Panc1 (cell line): ENCODE measurements at regions not wholly inside any gene's neighbourhood (a gene's known extent, or its start where the extent isn't known, plus 50 kb on each side); places are given as distances from the start of the nearest gene placed in this dataset.

Experiments used
- ATAC-seq: fragments of 200-7000 bp; cut with Tn5 transposase; 2 replicates; pipeline ENCODE4 v1.9.1; 2020; ENCODE audit warnings: mild to moderate bottlenecking, moderate library complexity
- BruUV-seq: library from RNA; stranded (reverse); fragments of 400-500 nt; replicated peaks from 2 replicates; lab custom pipeline; 2021; lab: Mats Ljungman, UMichigan
- CTCF ChIA-PET: fragments of 300-600 bp; sonication (Branson Sonifier 250); formaldehyde crosslinking; loops from one replicate; lab custom pipeline; 2022; ENCODE audit warnings: antibody characterized with exemption; lab: Charles Lee
- POLR2A ChIA-PET: fragments of 300-600 bp; sonication (Branson Sonifier 250); formaldehyde crosslinking; loops from one replicate; lab custom pipeline; 2022; ENCODE audit warnings: antibody characterized with exemption; lab: Charles Lee
- DNase-seq: peaks from one replicate; pipeline ENCODE4 v3.0.0-alpha.2; 2010; ENCODE audit warnings: low read depth, low spot score
- H3K27ac ChIP-seq: 2 replicates; pipeline ENCODE4 v1.5.1; 2011; ENCODE audit warnings: mild to moderate bottlenecking, low read length, inconsistent platforms
- H3K27me3 ChIP-seq: fragments of 200-500 bp; sonication (Bioruptor generic); 2 replicates; pipeline ENCODE4 v1.6.0; 2014; ENCODE audit warnings: low read length, inconsistent platforms; ENCODE audit not compliant: control insufficient read depth, insufficient read depth
- H3K36me3 ChIP-seq: fragments of 200-500 bp; sonication (Bioruptor generic); 2 replicates; pipeline ENCODE4 v1.5.1; 2014; ENCODE audit warnings: inconsistent platforms, mild to moderate bottlenecking, low read length, moderate library complexity; ENCODE audit not compliant: control insufficient read depth, insufficient read depth
- H3K4me1 ChIP-seq: 2 replicates; pipeline ENCODE4 v1.5.1; 2011; ENCODE audit warnings: inconsistent platforms, mild to moderate bottlenecking, low read length, moderate library complexity; ENCODE audit not compliant: control insufficient read depth, insufficient read depth
- H3K4me3 ChIP-seq, 2 experiments: 2 replicates each; pipeline ENCODE4 v1.5.1; 2011 to 2012; ENCODE audit warnings: low read depth in 2 of 2, low read length in 2 of 2, mild to moderate bottlenecking in 2 of 2, inconsistent platforms in 1 of 2, moderate library complexity in 1 of 2
- H3K9me3 ChIP-seq: fragments of 200-500 bp; sonication (Bioruptor generic); 2 replicates; pipeline ENCODE4 v1.5.1; 2014; ENCODE audit warnings: low read depth, mild to moderate bottlenecking, inconsistent platforms, low read length, moderate library complexity; ENCODE audit not compliant: control insufficient read depth, insufficient read depth
- POLR2AphosphoS5 ChIP-seq: IDR thresholded peaks from 2 replicates; pipeline ENCODE4 v1.6.1; 2012; ENCODE audit warnings: mild to moderate bottlenecking, low read depth, low read length, moderate library complexity
- SIN3A ChIP-seq: IDR thresholded peaks from 2 replicates; pipeline ENCODE4 v1.6.1; 2012; ENCODE audit warnings: low read depth, mild to moderate bottlenecking, low read length, moderate library complexity, borderline replicate concordance; ENCODE audit not compliant: insufficient read depth
- TCF7L2 ChIP-seq: IDR thresholded peaks from 2 replicates; pipeline ENCODE4 v1.6.1; 2011; ENCODE audit warnings: mild to moderate bottlenecking, low read depth, low read length, inconsistent platforms
- in situ Hi-C: cut with HindIII; loops from 2 replicates; pipeline ENCODE4 v1.10.0; 2016; ENCODE audit warnings: low sequenced_read_pairs, low pct_unique_long_range_greater_than_20kb
- intact Hi-C: fragments of 100-400 bp; cut with micrococcal nuclease; formaldehyde crosslinking; loops from one replicate; pipeline ENCODE4 v1.10.0; 2022; ENCODE audit not compliant: unreplicated experiment
- TF ChIP-seq, protein P1 (sequence below), 2 experiments: IDR thresholded peaks; 2 replicates each; pipeline ENCODE4 v1.6.1; 2011 to 2012; ENCODE audit warnings: low read depth in 2 of 2, control low read depth in 1 of 2, low read length in 1 of 2, mild to moderate bottlenecking in 1 of 2, moderate library complexity in 1 of 2; ENCODE audit not compliant: insufficient read depth in 1 of 2
- TF ChIP-seq, protein P2 (sequence below): fragments of 450-650 bp; IDR thresholded peaks from 2 replicates; pipeline ENCODE4 v1.5.1; 2017; ENCODE audit warnings: mild to moderate bottlenecking

DNA sequence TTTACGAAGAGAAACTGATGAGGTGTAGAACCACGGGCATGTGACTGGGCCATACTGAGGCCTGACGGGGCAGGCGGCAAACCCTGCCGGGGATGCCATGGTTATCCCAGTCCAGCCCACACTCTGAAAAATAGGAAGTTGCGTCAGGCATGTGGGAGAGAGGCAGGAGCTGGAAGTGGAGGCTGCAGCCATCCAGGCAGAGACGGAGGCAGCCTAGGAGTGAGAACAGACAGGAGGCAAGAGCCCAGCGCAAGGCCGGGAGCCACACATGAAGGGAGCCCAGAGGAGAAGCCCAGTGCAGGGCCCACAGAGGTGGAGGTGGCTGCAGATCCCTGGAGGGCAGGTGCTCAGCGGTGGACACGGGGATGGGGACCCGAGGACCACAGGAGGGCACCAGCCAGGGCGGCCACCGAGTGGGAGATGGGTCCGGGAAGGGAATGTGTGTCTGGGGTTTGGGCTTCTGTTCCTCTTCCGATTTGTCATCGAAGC, 175.2 kb upstream of the PPP2R2D start:
- no peak for DNase-seq
- no peak for ATAC-seq
- no peaks in the 10 kb centered on the region for H3K36me3 ChIP-seq
- intact Hi-C loops = no loop called here
- in situ Hi-C loops = no loop called here
- ChIA-PET CTCF (no interaction called here), POLR2A (no interaction called here)
- H3K4me1 ChIP-seq = peaks cover 5% of the 10 kb centered on the region; the same call in 1 of the 2 replicates
- no TSS peak for BruUV-seq
- no peaks in the 10 kb centered on the region for H3K9me3 ChIP-seq
- no peaks in the 10 kb centered on the region for H3K27me3 ChIP-seq
- no peak overlapping the region for H3K4me3 ChIP-seq
- H3K27ac ChIP-seq = no peak overlapping the region
- TF ChIP-seq SIN3A (no peak), POLR2AphosphoS5 (no peak), TCF7L2 (no peak)
- TF ChIP-seq, protein P1, sequence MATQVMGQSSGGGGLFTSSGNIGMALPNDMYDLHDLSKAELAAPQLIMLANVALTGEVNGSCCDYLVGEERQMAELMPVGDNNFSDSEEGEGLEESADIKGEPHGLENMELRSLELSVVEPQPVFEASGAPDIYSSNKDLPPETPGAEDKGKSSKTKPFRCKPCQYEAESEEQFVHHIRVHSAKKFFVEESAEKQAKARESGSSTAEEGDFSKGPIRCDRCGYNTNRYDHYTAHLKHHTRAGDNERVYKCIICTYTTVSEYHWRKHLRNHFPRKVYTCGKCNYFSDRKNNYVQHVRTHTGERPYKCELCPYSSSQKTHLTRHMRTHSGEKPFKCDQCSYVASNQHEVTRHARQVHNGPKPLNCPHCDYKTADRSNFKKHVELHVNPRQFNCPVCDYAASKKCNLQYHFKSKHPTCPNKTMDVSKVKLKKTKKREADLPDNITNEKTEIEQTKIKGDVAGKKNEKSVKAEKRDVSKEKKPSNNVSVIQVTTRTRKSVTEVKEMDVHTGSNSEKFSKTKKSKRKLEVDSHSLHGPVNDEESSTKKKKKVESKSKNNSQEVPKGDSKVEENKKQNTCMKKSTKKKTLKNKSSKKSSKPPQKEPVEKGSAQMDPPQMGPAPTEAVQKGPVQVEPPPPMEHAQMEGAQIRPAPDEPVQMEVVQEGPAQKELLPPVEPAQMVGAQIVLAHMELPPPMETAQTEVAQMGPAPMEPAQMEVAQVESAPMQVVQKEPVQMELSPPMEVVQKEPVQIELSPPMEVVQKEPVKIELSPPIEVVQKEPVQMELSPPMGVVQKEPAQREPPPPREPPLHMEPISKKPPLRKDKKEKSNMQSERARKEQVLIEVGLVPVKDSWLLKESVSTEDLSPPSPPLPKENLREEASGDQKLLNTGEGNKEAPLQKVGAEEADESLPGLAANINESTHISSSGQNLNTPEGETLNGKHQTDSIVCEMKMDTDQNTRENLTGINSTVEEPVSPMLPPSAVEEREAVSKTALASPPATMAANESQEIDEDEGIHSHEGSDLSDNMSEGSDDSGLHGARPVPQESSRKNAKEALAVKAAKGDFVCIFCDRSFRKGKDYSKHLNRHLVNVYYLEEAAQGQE (IDR thresholded peaks at IDR 0.05; ENCODE audit: insufficient read depth in 1 of 2, low read depth in 2 of 2, low read length in 1 of 2) = no peak

DNA sequence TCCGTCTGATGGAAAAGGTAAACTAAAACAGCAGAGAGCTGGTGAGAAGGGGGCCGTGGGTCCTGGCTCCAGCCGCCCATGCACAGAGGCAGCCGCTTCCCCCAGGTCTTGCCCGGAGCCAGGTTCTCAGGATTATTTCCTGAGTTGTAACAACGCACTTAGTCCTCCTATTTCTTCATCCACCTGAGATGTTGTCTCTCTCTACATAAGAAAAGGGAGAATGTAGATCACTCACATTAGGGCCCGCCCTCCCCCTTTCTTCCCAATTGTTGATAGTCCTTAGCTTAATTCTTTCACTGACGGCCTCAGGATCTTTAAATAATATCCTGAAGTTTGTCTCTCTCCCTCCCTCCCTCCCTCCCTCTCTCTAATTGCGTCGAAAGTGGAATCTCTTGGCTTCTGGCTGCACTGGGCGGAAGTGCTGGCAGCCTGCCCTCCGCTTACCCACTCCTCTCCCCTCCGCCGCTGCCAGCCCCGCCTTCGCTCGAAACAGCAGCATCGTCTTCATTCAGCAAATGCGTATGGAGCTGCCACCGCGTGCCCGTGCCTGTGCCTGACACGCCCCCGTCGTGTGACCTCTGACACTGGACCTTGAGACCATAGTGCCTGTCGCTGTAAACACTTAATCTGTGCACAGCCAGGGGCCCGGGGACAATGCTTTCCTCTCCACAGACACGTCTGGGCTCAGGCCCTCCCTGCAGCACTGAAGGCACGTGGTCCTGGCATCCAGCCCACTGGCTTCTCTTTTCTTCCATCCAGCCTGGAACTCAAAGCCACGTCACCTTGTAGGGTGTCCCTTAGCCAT, 174.5 kb upstream of the PPP2R2D start:
- CTCF ChIA-PET = no interaction called here
- Histone ChIP-seq H3K4me3 (no peak overlapping the region), H3K9me3 (no peaks in the 10 kb centered on the region), H3K36me3 (no peaks in the 10 kb centered on the region), H3K4me1 (peaks cover 5% of the 10 kb centered on the region; the same call in 1 of the 2 replicates), H3K27ac (no peak overlapping the region), H3K27me3 (no peaks in the 10 kb centered on the region)
- DNase-seq (no peak), ATAC-seq (no peak)
- intact Hi-C loops (no loop called here), in situ Hi-C loops (no loop called here)
- TF ChIP-seq POLR2AphosphoS5 = no peak
- no peak for TF ChIP-seq TCF7L2
- TF ChIP-seq, protein P2, sequence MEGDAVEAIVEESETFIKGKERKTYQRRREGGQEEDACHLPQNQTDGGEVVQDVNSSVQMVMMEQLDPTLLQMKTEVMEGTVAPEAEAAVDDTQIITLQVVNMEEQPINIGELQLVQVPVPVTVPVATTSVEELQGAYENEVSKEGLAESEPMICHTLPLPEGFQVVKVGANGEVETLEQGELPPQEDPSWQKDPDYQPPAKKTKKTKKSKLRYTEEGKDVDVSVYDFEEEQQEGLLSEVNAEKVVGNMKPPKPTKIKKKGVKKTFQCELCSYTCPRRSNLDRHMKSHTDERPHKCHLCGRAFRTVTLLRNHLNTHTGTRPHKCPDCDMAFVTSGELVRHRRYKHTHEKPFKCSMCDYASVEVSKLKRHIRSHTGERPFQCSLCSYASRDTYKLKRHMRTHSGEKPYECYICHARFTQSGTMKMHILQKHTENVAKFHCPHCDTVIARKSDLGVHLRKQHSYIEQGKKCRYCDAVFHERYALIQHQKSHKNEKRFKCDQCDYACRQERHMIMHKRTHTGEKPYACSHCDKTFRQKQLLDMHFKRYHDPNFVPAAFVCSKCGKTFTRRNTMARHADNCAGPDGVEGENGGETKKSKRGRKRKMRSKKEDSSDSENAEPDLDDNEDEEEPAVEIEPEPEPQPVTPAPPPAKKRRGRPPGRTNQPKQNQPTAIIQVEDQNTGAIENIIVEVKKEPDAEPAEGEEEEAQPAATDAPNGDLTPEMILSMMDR = no peak
- TF ChIP-seq, protein P1 (IDR thresholded peaks at IDR 0.05; ENCODE audit: insufficient read depth in 1 of 2, low read depth in 2 of 2, low read length in 1 of 2) = no peak
- TF ChIP-seq SIN3A = no peak
- POLR2A ChIA-PET = no interaction called here
- BruUV-seq = no TSS peak
